CD4-positive, alpha-beta T cell (primary cell): ENCODE measurements at regions not wholly inside any gene's neighbourhood (a gene's known extent, or its start where the extent isn't known, plus 50 kb on each side); places are given as distances from the start of the nearest gene placed in this dataset.
"Not testable (repeated sequence)": the region's sequence is repeated elsewhere in the genome, so short reads cannot be mapped to it uniquely, and the experiment has no call there.

Experiments used
- ATAC-seq: fragments of 200-7000 bp; cut with Tn5 transposase; one replicate; pipeline ENCODE4 v1.10.0; 2022; ENCODE audit warnings: mild to moderate bottlenecking; ENCODE audit not compliant: poor library complexity
- CTCF ChIA-PET: fragments of 350-600 bp; sonication (Branson Sonifier 250); formaldehyde crosslinking; loops from one replicate; lab custom pipeline; 2021; ENCODE audit warnings: antibody characterized with exemption, inconsistent platforms; lab: Charles Lee
- POLR2A ChIA-PET: fragments of 350-600 bp; sonication (Branson Sonifier 250); formaldehyde crosslinking; loops from one replicate; lab custom pipeline; 2021; ENCODE audit warnings: antibody characterized with exemption, inconsistent platforms; lab: Charles Lee
- DNase-seq, 14 experiments: peaks; one replicate each; pipeline ENCODE4 v3.0.0-alpha.2; 2013 to 2020; ENCODE audit warnings: mixed read lengths in 2 of 14
- H3K27ac ChIP-seq, 2 donors: one replicate each; pipeline versions ENCODE4 v1.5.1 to v1.7.0; 2013; ENCODE audit warnings: low read length in 2 of 2, low read depth in 1 of 2, mild to moderate bottlenecking in 1 of 2
- H3K27me3 ChIP-seq, 2 experiments: 1 replicate in 1 of 2; 2 replicates in 1 of 2; pipeline versions ENCODE4 v1.6.1 to v1.7.0; 2013; ENCODE audit warnings: low read length in 2 of 2, control low read depth in 1 of 2, mild to moderate bottlenecking in 1 of 2, moderate library complexity in 1 of 2; ENCODE audit not compliant: insufficient read depth in 2 of 2, control insufficient read depth in 1 of 2
- H3K36me3 ChIP-seq: one replicate; pipeline ENCODE4 v1.6.1; 2013; ENCODE audit warnings: low read length, control low read depth; ENCODE audit not compliant: insufficient read depth
- H3K4me1 ChIP-seq: one replicate; pipeline ENCODE4 v1.6.1; 2013; ENCODE audit warnings: low read length, control low read depth; ENCODE audit not compliant: insufficient read depth
- H3K4me3 ChIP-seq: one replicate; pipeline ENCODE4 v1.5.1; 2013; ENCODE audit warnings: mild to moderate bottlenecking, low read length, moderate library complexity
- H3K9me3 ChIP-seq, 2 experiments: 1 replicate in 1 of 2; 2 replicates in 1 of 2; pipeline versions ENCODE4 v1.6.1 to v1.7.0; 2013; ENCODE audit warnings: low read length in 2 of 2, mild to moderate bottlenecking in 2 of 2, control low read depth in 1 of 2, moderate library complexity in 1 of 2; ENCODE audit not compliant: control insufficient read depth in 1 of 2, insufficient read depth in 1 of 2
- H3K27ac Mint-ChIP-seq: one replicate; pipeline ENCODE4 v1.8.0; 2020; ENCODE audit warnings: mixed read lengths
- H3K27me3 Mint-ChIP-seq: one replicate; pipeline ENCODE4 v1.8.0; 2021; ENCODE audit warnings: mixed read lengths
- H3K36me3 Mint-ChIP-seq: one replicate; pipeline ENCODE4 v1.8.0; 2021; ENCODE audit warnings: low read depth, mixed read lengths
- H3K4me1 Mint-ChIP-seq: one replicate; pipeline ENCODE4 v1.8.0; 2021; ENCODE audit warnings: low read depth, mixed read lengths
- H3K4me3 Mint-ChIP-seq: one replicate; pipeline ENCODE4 v1.8.0; 2020; ENCODE audit warnings: mild to moderate bottlenecking, mixed read lengths
- H3K9me3 Mint-ChIP-seq: one replicate; pipeline ENCODE4 v1.8.0; 2020; ENCODE audit warnings: mixed read lengths
- intact Hi-C, 2 experiments: fragments of 100-400 bp; cut with DNase I in 1 of 2; cut with micrococcal nuclease in 1 of 2; formaldehyde crosslinking; loops; one replicate each; pipeline versions ENCODE4 v1.15.1 to v1.9.0; 2023 to 2025; cut with DNase I, micrococcal nuclease

DNA sequence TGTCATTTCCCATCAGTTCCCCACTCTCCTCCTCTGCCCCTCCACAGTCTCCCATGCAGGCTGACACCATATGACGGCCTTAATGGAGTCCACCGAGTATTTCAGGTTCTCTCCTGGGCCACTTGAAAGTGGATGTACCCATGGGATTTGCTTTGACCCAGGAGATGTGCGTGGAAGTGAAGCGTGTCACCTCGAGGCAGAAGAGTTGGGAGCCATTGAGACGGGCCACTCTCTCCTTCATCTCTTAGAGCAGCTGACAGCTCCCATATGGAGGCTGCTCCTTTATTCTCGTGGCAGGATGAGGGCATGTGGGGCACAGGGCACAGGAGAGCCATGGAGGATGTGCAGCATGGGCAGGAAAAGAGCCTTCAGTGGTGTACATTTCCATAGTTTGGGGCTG is 144.7 kb upstream of the CRYM start:
- CTCF ChIA-PET, H3K9me3 Mint-ChIP-seq, intact Hi-C loops, H3K27ac ChIP-seq, H3K4me3 Mint-ChIP-seq, H3K36me3 Mint-ChIP-seq, ATAC-seq, POLR2A ChIA-PET, DNase-seq, H3K36me3 ChIP-seq, H3K4me3 ChIP-seq, H3K27ac Mint-ChIP-seq, H3K9me3 ChIP-seq, H3K4me1 Mint-ChIP-seq, H3K4me1 ChIP-seq, H3K27me3 ChIP-seq, H3K27me3 Mint-ChIP-seq: not testable (repeated sequence)

DNA sequence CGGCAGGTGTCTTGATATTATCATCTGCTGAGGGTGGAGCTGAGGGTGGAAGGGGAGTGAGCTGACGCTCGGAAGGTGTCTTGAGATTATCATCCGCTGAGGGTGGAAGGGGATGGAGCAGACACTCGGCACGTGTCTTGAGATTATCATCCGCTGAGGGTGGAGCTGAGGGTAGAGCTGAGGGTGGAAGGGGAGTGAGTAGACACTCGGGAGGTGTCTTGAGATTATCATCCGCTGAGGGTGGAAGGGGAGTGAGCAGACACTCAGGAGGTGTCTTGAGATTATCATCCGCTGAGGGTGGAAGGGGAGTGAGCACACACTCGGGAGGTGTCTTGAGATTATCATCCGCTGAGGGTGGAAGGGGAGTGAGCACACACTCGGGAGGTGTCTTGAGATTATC is 126.6 kb upstream of the CRYM start:
- H3K27me3 Mint-ChIP-seq, H3K9me3 Mint-ChIP-seq, intact Hi-C loops, H3K36me3 ChIP-seq, POLR2A ChIA-PET, H3K9me3 ChIP-seq, H3K4me3 Mint-ChIP-seq, H3K27me3 ChIP-seq, H3K27ac Mint-ChIP-seq, H3K4me3 ChIP-seq, H3K4me1 ChIP-seq, H3K36me3 Mint-ChIP-seq, H3K27ac ChIP-seq, H3K4me1 Mint-ChIP-seq, ATAC-seq, CTCF ChIA-PET: not testable (repeated sequence)
- DNase-seq, result peak in 1 of 14 experiments; percentile 43

DNA sequence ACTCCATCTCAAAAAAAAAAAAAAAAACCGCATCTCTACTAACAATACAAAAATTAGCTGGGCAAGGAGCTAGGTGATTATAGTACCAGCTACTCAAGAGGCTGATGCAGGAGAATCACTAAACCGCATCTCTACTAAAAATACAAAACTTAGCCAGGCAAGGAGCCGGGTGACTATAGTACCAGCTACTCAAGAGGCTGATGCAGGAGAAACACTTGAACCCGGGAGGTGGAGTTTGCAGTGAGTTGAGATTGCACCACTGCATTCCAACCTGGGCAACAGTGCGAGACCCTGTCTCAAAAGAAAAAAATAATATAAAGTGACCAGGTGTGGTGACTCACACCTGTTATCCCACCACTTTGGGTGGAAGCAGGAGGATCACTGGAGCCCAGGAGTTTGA is 119.8 kb upstream of the CRYM start:
- H3K27me3 ChIP-seq, POLR2A ChIA-PET, H3K4me3 Mint-ChIP-seq, CTCF ChIA-PET, H3K4me3 ChIP-seq, DNase-seq, H3K4me1 ChIP-seq, H3K27me3 Mint-ChIP-seq, H3K27ac ChIP-seq, H3K36me3 Mint-ChIP-seq, H3K27ac Mint-ChIP-seq, H3K4me1 Mint-ChIP-seq, ATAC-seq, intact Hi-C loops, H3K9me3 Mint-ChIP-seq, H3K36me3 ChIP-seq, H3K9me3 ChIP-seq: not testable (repeated sequence)

DNA sequence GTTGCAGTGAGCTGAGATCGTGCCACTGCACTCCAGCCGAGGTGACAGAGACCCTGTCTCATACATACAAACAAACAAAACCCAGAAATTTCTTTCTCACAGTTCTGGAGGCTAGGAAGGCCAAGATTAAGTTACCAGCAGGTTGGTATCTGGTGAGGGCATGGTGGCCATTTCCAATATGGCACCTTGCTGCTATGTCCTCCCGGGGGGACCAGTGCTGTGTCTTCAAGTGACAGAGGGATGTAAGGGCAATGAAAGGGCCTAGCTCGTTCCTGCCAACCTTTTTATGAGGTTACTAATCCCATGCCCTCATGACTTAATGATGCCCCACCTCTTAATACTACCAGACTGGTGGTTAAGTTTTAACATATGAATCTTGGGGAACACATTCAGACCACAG is 118.5 kb upstream of the CRYM start:
- H3K9me3 ChIP-seq, H3K4me3 Mint-ChIP-seq, POLR2A ChIA-PET, H3K36me3 Mint-ChIP-seq, ATAC-seq, H3K4me1 Mint-ChIP-seq, H3K27me3 Mint-ChIP-seq, DNase-seq, H3K4me1 ChIP-seq, intact Hi-C loops, H3K27ac ChIP-seq, H3K9me3 Mint-ChIP-seq, H3K27me3 ChIP-seq, H3K36me3 ChIP-seq, CTCF ChIA-PET, H3K27ac Mint-ChIP-seq, H3K4me3 ChIP-seq: not testable (repeated sequence)

DNA sequence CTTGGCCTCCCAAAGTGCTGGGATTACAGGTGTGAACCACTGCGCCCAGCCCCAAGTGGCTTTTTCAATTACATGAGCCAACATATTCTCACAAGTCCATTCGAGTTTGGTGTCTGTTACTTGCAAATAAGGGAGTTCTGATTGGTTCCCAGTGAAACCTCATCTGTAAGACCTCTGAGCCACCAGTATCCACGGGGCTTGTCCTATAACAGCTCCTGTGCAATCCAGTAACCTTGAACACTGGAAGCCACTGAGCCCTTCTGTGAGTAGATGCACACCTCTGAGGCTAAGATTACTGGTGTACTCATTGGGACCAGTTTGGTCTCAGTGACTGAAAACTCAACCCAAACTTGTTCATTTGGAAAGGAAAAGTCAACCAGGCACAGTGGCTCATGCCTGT is 112.5 kb upstream of the CRYM start:
- CTCF ChIA-PET, H3K27me3 ChIP-seq, H3K4me3 ChIP-seq, H3K9me3 ChIP-seq, H3K27ac Mint-ChIP-seq, H3K9me3 Mint-ChIP-seq, ATAC-seq, H3K36me3 ChIP-seq, DNase-seq, H3K4me1 ChIP-seq, H3K4me3 Mint-ChIP-seq, H3K36me3 Mint-ChIP-seq, POLR2A ChIA-PET, H3K27ac ChIP-seq, H3K4me1 Mint-ChIP-seq, intact Hi-C loops, H3K27me3 Mint-ChIP-seq: not testable (repeated sequence)

DNA sequence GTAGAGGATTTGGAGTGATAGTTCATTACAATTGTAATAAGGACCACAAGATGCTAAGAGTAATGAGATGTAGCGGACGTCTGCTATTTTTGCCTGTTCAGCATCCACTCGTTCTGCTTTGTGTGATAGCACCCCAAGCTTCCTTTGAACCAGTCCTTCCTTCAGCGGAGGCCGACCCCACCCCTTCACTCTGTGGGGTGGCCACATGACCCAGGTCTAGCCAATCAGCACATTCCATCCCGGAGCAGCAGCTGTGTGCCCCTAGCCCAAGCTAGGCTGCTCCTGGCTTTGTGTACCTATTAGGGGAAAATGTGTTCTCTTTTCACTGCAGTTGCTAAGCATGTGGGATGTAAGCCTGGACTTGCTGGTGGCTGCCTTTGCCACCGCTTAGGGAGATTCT is 111.8 kb upstream of the CRYM start:
- H3K9me3 Mint-ChIP-seq, H3K27me3 ChIP-seq, ATAC-seq, H3K4me1 ChIP-seq, H3K4me3 ChIP-seq, H3K36me3 Mint-ChIP-seq, H3K27me3 Mint-ChIP-seq, intact Hi-C loops, POLR2A ChIA-PET, H3K27ac ChIP-seq, H3K9me3 ChIP-seq, H3K27ac Mint-ChIP-seq, DNase-seq, H3K36me3 ChIP-seq, H3K4me3 Mint-ChIP-seq, CTCF ChIA-PET, H3K4me1 Mint-ChIP-seq: not testable (repeated sequence)

DNA sequence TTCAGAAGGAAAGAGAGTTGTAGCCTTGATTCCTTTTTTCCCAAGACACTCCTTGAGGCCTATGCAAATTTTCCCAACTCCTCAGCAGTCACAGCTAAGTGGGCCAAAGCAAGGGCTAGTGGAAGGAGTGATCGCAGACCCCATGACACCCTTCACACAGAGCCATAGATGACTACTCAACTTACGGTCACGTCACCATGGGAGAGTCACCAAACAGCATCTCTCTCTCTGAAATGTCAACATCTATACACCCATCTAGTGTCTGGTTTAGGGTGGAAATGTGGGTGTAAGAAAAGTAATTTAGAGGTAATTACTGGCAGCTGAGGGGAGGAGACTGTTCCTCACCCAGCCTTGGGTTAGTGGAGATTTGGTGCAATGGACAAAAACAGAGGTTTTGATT is 109.7 kb upstream of the CRYM start:
- H3K9me3 Mint-ChIP-seq, H3K36me3 ChIP-seq, H3K9me3 ChIP-seq, H3K4me3 Mint-ChIP-seq, POLR2A ChIA-PET, H3K36me3 Mint-ChIP-seq, ATAC-seq, H3K27ac Mint-ChIP-seq, H3K4me1 Mint-ChIP-seq, DNase-seq, H3K27me3 ChIP-seq, H3K4me1 ChIP-seq, H3K27ac ChIP-seq, CTCF ChIA-PET, intact Hi-C loops, H3K27me3 Mint-ChIP-seq, H3K4me3 ChIP-seq: not testable (repeated sequence)
